ENCODE measurements at regions not wholly inside any gene's neighbourhood (a gene's known extent, or its start where the extent isn't known, plus 50 kb on each side); places are given as distances from the start of the nearest gene placed in this dataset.

DNA sequence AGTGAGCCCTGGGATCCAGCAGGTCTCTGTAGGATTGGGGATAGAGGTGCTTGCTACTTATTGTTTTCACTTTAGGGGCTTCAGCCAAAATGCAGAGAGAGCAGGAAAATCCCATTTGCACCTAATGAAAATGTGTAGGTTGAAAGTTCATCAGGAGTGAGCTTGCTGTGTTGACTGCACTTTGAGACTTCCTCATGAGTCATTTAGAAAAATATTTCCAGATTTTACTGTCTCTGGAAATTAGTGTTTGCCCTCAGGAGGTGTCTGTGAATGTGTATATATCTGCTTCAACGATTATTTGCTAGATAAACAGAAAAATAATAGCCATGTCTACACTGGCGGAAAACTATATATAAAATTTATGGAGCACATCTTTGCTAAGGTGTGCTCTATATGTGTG, 159.3 kb downstream of the CAND1 start:
- no peak overlapping the region for H4K12ac ChIP-seq (ENCODE audit: low read depth, low read length)
- peak; percentile 28 to 86 for DNase-seq
- no peak overlapping the region for H2BK5ac ChIP-seq (ENCODE audit: low read depth, low read length, poor library complexity)
- H3K27ac ChIP-seq (ENCODE audit: low read depth, low read length): no peak overlapping the region
- H3K9me3 ChIP-seq (ENCODE audit: insufficient read depth, low read depth, low read length): no peaks in the 10 kb centered on the region
- no peak overlapping the region for H4K8ac ChIP-seq (ENCODE audit: low read depth, low read length)
- H3K4ac ChIP-seq (ENCODE audit: low read depth, low read length): no peak overlapping the region
- no peaks in the 10 kb centered on the region for H3K36me3 ChIP-seq (ENCODE audit: control insufficient read depth in 1 of 2, insufficient read depth in 2 of 2, low read length in 2 of 2)
- no peaks in the 10 kb centered on the region for H3K27me3 ChIP-seq (ENCODE audit: insufficient read depth, low read length)
- H3K23ac ChIP-seq (ENCODE audit: low read length): no peak overlapping the region
- no peak overlapping the region for H2AK5ac ChIP-seq (ENCODE audit: low read length)
- H3K9ac ChIP-seq (ENCODE audit: low read length): no peak overlapping the region
- H3K14ac ChIP-seq (ENCODE audit: low read length): no peak overlapping the region
- H4K91ac ChIP-seq (ENCODE audit: low read depth, low read length): no peak overlapping the region
- H3K79me2 ChIP-seq (ENCODE audit: control insufficient read depth, insufficient read depth, low read length, poor library complexity): no peaks in the 10 kb centered on the region
- H3K79me1 ChIP-seq (ENCODE audit: low read length): peaks cover 5% of the 10 kb centered on the region
- H2BK120ac ChIP-seq (ENCODE audit: insufficient read depth, low read length, poor library complexity): no peak overlapping the region
- H3K4me3 ChIP-seq (ENCODE audit: low read depth, low read length): no peak overlapping the region
- H3K4me2 ChIP-seq (ENCODE audit: low read length): no peak overlapping the region
- H2AFZ ChIP-seq (ENCODE audit: insufficient read depth, low read length, poor library complexity): no peak overlapping the region
- WGBS (ENCODE audit: extremely low coverage, insufficient coverage, insufficient read length): no CpG with 5 or more reads among the region's 2 CpGs
- H3K18ac ChIP-seq (ENCODE audit: low read length): no peak overlapping the region
- H2BK12ac ChIP-seq (ENCODE audit: low read length): no peak overlapping the region
- peaks cover 4 to 6% of the 10 kb centered on the region in 2 experiments for H3K4me1 ChIP-seq (ENCODE audit: control insufficient read depth in 1 of 2, insufficient read depth in 2 of 2, low read length in 2 of 2)

DNA sequence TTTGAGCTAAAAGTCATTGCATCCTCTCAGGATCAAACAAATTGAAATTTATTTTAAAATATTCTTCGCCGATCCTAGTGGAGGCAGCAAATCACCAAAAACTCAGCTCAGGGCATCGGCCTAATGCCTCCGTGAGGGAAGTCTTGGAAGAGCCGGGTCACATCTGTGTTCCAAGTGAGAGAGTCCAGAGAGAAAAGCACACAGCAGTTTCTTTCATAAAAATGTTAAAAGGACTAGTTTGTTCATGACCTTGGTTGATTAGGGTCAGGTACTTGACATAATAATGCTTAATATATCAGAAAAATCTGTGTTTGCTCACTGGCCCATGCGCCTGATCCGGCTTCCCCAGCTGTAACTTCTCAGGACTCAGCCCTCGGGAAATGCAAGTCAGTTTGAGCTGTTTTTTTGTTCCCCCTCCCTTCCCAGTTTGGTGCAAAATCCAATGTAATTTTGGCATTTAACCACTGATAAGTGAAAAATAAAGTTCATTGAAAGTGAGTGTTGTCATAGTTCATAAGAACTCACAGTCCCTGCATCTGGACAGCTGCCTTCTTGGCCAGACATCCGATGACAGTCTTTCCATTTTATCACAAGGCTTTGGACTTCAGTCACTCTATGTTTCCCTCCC, 161.7 kb downstream of the CAND1 start:
- Histone ChIP-seq H3K27ac (ENCODE audit: low read depth, low read length) (no peak overlapping the region), H3K4me1 (ENCODE audit: control insufficient read depth in 1 of 2, insufficient read depth in 2 of 2, low read length in 2 of 2) (peaks cover 2 to 6% of the 10 kb centered on the region in 2 experiments), H3K4me2 (ENCODE audit: low read length) (no peak overlapping the region), H2BK5ac (ENCODE audit: low read depth, low read length, poor library complexity) (no peak overlapping the region), H4K12ac (ENCODE audit: low read depth, low read length) (no peak overlapping the region), H2BK120ac (ENCODE audit: insufficient read depth, low read length, poor library complexity) (no peak overlapping the region), H3K14ac (ENCODE audit: low read length) (no peak overlapping the region), H4K8ac (ENCODE audit: low read depth, low read length) (no peak overlapping the region), H2BK12ac (ENCODE audit: low read length) (no peak overlapping the region), H2AFZ (ENCODE audit: insufficient read depth, low read length, poor library complexity) (no peak overlapping the region), H3K27me3 (ENCODE audit: insufficient read depth, low read length) (no peaks in the 10 kb centered on the region), H3K9me3 (ENCODE audit: insufficient read depth, low read depth, low read length) (no peaks in the 10 kb centered on the region), H3K4ac (ENCODE audit: low read depth, low read length) (no peak overlapping the region), H3K79me1 (ENCODE audit: low read length) (peaks cover 5% of the 10 kb centered on the region), H3K23ac (ENCODE audit: low read length) (no peak overlapping the region), H3K18ac (ENCODE audit: low read length) (no peak overlapping the region), H2AK5ac (ENCODE audit: low read length) (no peak overlapping the region), H3K36me3 (ENCODE audit: control insufficient read depth in 1 of 2, insufficient read depth in 2 of 2, low read length in 2 of 2) (no peaks in the 10 kb centered on the region), H3K4me3 (ENCODE audit: low read depth, low read length) (no peak overlapping the region), H3K9ac (ENCODE audit: low read length) (no peak overlapping the region), H4K91ac (ENCODE audit: low read depth, low read length) (no peak overlapping the region), H3K79me2 (ENCODE audit: control insufficient read depth, insufficient read depth, low read length, poor library complexity) (no peaks in the 10 kb centered on the region)
- no peak for DNase-seq
- no CpG with 5 or more reads among the region's 9 CpGs for WGBS (ENCODE audit: extremely low coverage, insufficient coverage, insufficient read length)

DNA sequence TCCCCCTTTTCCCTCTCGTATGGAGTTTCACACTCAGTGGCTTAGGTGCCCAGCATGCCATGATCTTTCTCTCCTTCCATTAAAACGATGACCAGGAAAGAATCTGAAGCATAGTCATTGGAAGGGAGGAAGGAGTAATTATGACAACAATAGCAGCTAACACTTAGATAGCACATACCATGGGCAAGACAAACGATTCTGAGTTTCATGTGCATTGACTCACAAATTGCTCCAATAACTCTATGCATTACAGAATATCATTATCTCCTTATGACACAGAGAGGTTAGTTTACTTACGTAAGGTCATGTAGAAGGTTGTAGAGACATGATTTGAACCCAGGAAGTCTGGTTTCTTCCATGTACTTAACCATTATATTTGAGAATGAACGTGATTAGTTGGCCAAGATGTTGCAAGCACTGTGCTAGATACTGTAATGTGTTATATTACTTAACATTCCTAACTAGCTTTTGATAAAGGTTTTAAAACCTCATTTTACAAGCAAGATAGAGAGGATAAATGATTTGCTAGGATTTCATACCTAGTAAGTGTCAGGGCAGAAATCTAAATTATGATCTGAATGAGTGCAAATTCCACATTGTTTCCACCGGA, 162.4 kb downstream of the CAND1 start:
- H2BK5ac ChIP-seq (ENCODE audit: low read depth, low read length, poor library complexity): no peak overlapping the region
- no peak overlapping the region for H2BK120ac ChIP-seq (ENCODE audit: insufficient read depth, low read length, poor library complexity)
- H3K9ac ChIP-seq (ENCODE audit: low read length): no peak overlapping the region
- peaks cover 3% of the 10 kb centered on the region for H3K79me1 ChIP-seq (ENCODE audit: low read length)
- no peak overlapping the region for H3K4me2 ChIP-seq (ENCODE audit: low read length)
- H3K4me1 ChIP-seq (ENCODE audit: control insufficient read depth in 1 of 2, insufficient read depth in 2 of 2, low read length in 2 of 2): peaks cover 2 to 6% of the 10 kb centered on the region in 2 experiments
- H4K91ac ChIP-seq (ENCODE audit: low read depth, low read length): no peak overlapping the region
- no peak overlapping the region for H2AFZ ChIP-seq (ENCODE audit: insufficient read depth, low read length, poor library complexity)
- H3K27ac ChIP-seq (ENCODE audit: low read depth, low read length): no peak overlapping the region
- H3K4me3 ChIP-seq (ENCODE audit: low read depth, low read length): no peak overlapping the region
- no peak overlapping the region for H2AK5ac ChIP-seq (ENCODE audit: low read length)
- no peak overlapping the region for H4K8ac ChIP-seq (ENCODE audit: low read depth, low read length)
- no peak overlapping the region for H4K12ac ChIP-seq (ENCODE audit: low read depth, low read length)
- peak; percentile 66 to 90 for DNase-seq
- no peak overlapping the region for H3K14ac ChIP-seq (ENCODE audit: low read length)
- no peak overlapping the region for H3K23ac ChIP-seq (ENCODE audit: low read length)
- WGBS (ENCODE audit: extremely low coverage, insufficient coverage, insufficient read length): no CpG with 5 or more reads among the region's 6 CpGs
- no peak overlapping the region for H3K18ac ChIP-seq (ENCODE audit: low read length)
- no peaks in the 10 kb centered on the region for H3K36me3 ChIP-seq (ENCODE audit: control insufficient read depth in 1 of 2, insufficient read depth in 2 of 2, low read length in 2 of 2)
- H3K9me3 ChIP-seq (ENCODE audit: insufficient read depth, low read depth, low read length): no peaks in the 10 kb centered on the region
- no peak overlapping the region for H3K4ac ChIP-seq (ENCODE audit: low read depth, low read length)
- H3K79me2 ChIP-seq (ENCODE audit: control insufficient read depth, insufficient read depth, low read length, poor library complexity): no peaks in the 10 kb centered on the region
- H3K27me3 ChIP-seq (ENCODE audit: insufficient read depth, low read length): no peaks in the 10 kb centered on the region
- no peak overlapping the region for H2BK12ac ChIP-seq (ENCODE audit: low read length)

DNA sequence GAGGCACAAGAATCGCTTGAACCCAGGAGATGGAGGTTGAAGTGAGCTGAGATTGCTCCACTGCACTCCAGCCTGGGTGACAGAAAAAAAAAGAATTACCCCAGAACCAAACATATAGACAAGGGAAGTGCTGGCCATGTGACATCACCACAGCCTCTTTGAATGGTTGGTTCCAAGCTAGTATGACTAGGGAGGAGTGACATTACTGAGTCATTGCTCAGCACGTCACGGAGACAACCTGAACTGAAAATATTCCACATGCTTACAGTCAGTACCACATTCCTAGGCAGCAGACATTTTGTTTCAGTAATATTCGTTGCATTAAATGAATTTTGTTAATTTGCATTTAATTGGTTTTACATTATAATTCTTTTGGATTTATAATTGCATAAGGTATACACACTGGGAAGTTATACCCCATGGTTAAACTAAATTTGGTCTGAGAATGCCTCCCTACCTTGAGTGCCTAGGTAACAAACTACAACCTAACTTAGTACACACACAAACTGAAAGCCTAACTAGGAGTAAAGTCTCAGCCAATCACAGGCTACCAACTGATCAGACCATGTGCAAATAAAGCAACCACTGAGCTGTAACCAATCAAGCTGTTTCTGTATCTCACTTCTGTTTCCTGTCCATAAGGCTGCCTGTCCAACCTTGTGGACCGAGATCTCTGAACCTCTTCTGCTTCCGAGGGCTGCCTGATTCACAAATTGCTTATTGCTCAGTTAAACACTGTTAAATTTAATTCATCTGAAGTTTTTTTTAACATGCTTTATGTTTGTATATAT, 164.4 kb downstream of the CAND1 start:
- Histone ChIP-seq H2BK5ac (ENCODE audit: low read depth, low read length, poor library complexity) (no peak overlapping the region), H3K9me3 (ENCODE audit: insufficient read depth, low read depth, low read length) (no peaks in the 10 kb centered on the region), H4K91ac (ENCODE audit: low read depth, low read length) (no peak overlapping the region), H3K27me3 (ENCODE audit: insufficient read depth, low read length) (no peaks in the 10 kb centered on the region), H3K14ac (ENCODE audit: low read length) (no peak overlapping the region), H3K36me3 (ENCODE audit: control insufficient read depth in 1 of 2, insufficient read depth in 2 of 2, low read length in 2 of 2) (no peaks in the 10 kb centered on the region), H3K4ac (ENCODE audit: low read depth, low read length) (no peak overlapping the region), H3K79me2 (ENCODE audit: control insufficient read depth, insufficient read depth, low read length, poor library complexity) (no peaks in the 10 kb centered on the region), H3K27ac (ENCODE audit: low read depth, low read length) (no peak overlapping the region), H2BK12ac (ENCODE audit: low read length) (no peak overlapping the region), H3K9ac (ENCODE audit: low read length) (no peak overlapping the region), H3K4me3 (ENCODE audit: low read depth, low read length) (no peak overlapping the region), H2AFZ (ENCODE audit: insufficient read depth, low read length, poor library complexity) (no peak overlapping the region), H3K23ac (ENCODE audit: low read length) (no peak overlapping the region), H4K12ac (ENCODE audit: low read depth, low read length) (no peak overlapping the region), H3K4me2 (ENCODE audit: low read length) (no peak overlapping the region), H3K4me1 (ENCODE audit: control insufficient read depth in 1 of 2, insufficient read depth in 2 of 2, low read length in 2 of 2) (no peaks in the 10 kb centered on the region), H3K79me1 (ENCODE audit: low read length) (no peaks in the 10 kb centered on the region), H2AK5ac (ENCODE audit: low read length) (no peak overlapping the region), H2BK120ac (ENCODE audit: insufficient read depth, low read length, poor library complexity) (no peak overlapping the region), H3K18ac (ENCODE audit: low read length) (no peak overlapping the region), H4K8ac (ENCODE audit: low read depth, low read length) (no peak overlapping the region)
- WGBS (ENCODE audit: extremely low coverage, insufficient coverage, insufficient read length): no CpG with 5 or more reads among the region's 6 CpGs
- DNase-seq: peak; percentile 75 to 79
